ENCODE measurements at regions not wholly inside any gene's neighbourhood (a gene's known extent, or its start where the extent isn't known, plus 50 kb on each side); places are given as distances from the start of the nearest gene placed in this dataset.
"Not testable (repeated sequence)": the region's sequence is repeated elsewhere in the genome, so short reads cannot be mapped to it uniquely, and the experiment has no call there.

DNA sequence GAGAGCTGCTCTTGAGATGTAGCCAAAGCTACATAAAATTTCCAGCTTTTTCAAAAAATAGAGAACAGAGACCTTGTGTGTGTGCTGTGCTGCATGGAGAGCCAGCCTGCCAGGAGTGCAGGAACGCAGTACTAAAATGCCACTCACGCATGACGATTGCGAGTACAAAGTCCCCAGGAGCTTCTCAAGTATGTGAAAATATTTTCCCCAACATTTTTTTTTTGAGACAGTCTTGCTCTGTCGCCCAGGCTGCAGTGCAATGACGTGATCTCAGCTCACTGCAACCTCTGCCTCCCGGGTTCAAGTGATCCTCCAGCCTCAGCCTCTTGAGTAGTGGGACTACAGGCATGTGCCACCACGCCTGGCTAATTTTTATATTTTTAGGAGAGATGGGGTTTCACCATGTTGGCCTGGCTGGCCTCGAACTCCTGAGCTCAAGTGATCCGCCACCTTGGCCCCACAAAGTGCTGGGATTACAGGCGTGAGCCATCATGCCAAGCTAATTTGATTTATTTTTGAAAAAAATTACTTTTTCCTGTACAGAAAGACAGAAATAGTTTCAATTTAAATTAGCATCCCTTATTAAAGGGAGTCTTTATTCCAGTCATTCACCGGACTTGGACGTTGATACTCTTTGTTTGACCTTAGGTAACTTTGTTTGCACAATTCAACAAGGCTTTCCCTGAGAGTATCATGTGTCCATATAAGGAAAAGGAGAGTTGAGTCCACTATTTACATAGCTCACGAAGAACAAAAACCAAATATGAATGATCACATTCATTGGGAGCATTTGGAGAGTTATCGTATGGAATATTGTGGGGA is 57.9 kb upstream of the GPR31 start:
- TF ChIP-seq, protein P1, sequence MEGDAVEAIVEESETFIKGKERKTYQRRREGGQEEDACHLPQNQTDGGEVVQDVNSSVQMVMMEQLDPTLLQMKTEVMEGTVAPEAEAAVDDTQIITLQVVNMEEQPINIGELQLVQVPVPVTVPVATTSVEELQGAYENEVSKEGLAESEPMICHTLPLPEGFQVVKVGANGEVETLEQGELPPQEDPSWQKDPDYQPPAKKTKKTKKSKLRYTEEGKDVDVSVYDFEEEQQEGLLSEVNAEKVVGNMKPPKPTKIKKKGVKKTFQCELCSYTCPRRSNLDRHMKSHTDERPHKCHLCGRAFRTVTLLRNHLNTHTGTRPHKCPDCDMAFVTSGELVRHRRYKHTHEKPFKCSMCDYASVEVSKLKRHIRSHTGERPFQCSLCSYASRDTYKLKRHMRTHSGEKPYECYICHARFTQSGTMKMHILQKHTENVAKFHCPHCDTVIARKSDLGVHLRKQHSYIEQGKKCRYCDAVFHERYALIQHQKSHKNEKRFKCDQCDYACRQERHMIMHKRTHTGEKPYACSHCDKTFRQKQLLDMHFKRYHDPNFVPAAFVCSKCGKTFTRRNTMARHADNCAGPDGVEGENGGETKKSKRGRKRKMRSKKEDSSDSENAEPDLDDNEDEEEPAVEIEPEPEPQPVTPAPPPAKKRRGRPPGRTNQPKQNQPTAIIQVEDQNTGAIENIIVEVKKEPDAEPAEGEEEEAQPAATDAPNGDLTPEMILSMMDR (conservative IDR thresholded peaks at IDR 0.05; ENCODE audit: low read length) = not testable (repeated sequence)
- not testable (repeated sequence) for TF ChIP-seq EZH2phosphoT487 (IDR thresholded peaks at IDR 0.05; ENCODE audit: borderline replicate concordance)

All from Loucy (cell line).